ENCODE measurements at regions not wholly inside any gene's neighbourhood (a gene's known extent, or its start where the extent isn't known, plus 50 kb on each side); places are given as distances from the start of the nearest gene placed in this dataset.

- Histone ChIP-seq H2AK9ac (replicated peaks; ENCODE audit: low read depth, low read length, poor library complexity) (no peak overlapping the region), H2AFZ (replicated peaks; ENCODE audit: low read length, poor library complexity) (no peak overlapping the region), H4K5ac (ENCODE audit: low read depth, low read length) (no peak overlapping the region), H3K4me1 (ENCODE audit: control insufficient read depth, insufficient read depth, low read length) (no peaks in the 10 kb centered on the region), H4K91ac (ENCODE audit: insufficient read depth, low read depth, low read length) (no peak overlapping the region), H3K79me1 (ENCODE audit: low read depth in 1 of 2, low read length in 2 of 2) (no peaks in the 10 kb centered on the region), H4K8ac (ENCODE audit: low read depth in 2 of 2, low read length in 2 of 2) (no peak overlapping the region), H3K27me3 (ENCODE audit: control insufficient read depth, insufficient read depth, low read length) (no peaks in the 10 kb centered on the region), H3K9me1 (ENCODE audit: insufficient read depth, low read length) (no peaks in the 10 kb centered on the region), H2BK5ac (ENCODE audit: low read depth, low read length, poor library complexity, severe bottlenecking) (no peak overlapping the region), H2BK20ac (ENCODE audit: low read depth, low read length) (no peak overlapping the region), H2BK15ac (ENCODE audit: low read depth, low read length) (no peak overlapping the region), H3K4me2 (ENCODE audit: low read depth, low read length) (no peak overlapping the region), H3K9me3 (ENCODE audit: control insufficient read depth, insufficient read depth, low read length) (peaks cover 6% of the 10 kb centered on the region; the same call in 1 of the 2 replicates), H3K23ac (ENCODE audit: low read depth, low read length) (no peak overlapping the region), H3K4me3 (ENCODE audit: insufficient read depth, low read depth, low read length) (no peak overlapping the region), H2BK120ac (ENCODE audit: low read depth, low read length) (no peak overlapping the region), H3K9ac (ENCODE audit: low read depth, low read length) (no peak overlapping the region), H3K4ac (ENCODE audit: low read depth, low read length) (no peak overlapping the region), H3K56ac (ENCODE audit: extremely low read depth, insufficient read depth, low read length) (no peak overlapping the region), H4K20me1 (ENCODE audit: insufficient read depth, low read length) (no peaks in the 10 kb centered on the region), H3K14ac (replicated peaks; ENCODE audit: low read depth, low read length) (no peak overlapping the region), H2AK5ac (ENCODE audit: low read depth, low read length) (no peak overlapping the region), H3K36me3 (ENCODE audit: control insufficient read depth, insufficient read depth, low read length) (no peaks in the 10 kb centered on the region), H3K18ac (ENCODE audit: low read depth, low read length) (no peak overlapping the region), H3K27ac (ENCODE audit: insufficient read depth, low read length) (no peak overlapping the region)
- ChIA-PET CTCF (no interaction called here), POLR2A (ENCODE audit: unreplicated experiment) (no interaction called here)
- no TSS peak for BruUV-seq (replicated peaks)
- ATAC-seq (ENCODE audit: low read depth) (no peak), DNase-seq (no peak)
- TF ChIP-seq POLR2A (IDR thresholded peaks at IDR 0.05; ENCODE audit: low read depth, low read length): no peak
- TF ChIP-seq SMC3 (IDR thresholded peaks at IDR 0.05; ENCODE audit: low read depth, low read length): no peak
- no peak for TF ChIP-seq RFX5 (IDR thresholded peaks at IDR 0.05; ENCODE audit: low read depth, low read length)
- no peak for TF ChIP-seq RAD21 (IDR thresholded peaks at IDR 0.05; ENCODE audit: low read length)
- no peak for TF ChIP-seq CTCF (conservative IDR thresholded peaks at IDR 0.05; ENCODE audit: low read depth, low read length)
- no peak for TF ChIP-seq RCOR1 (IDR thresholded peaks at IDR 0.05; ENCODE audit: insufficient replicate concordance, low read length)
- TF ChIP-seq MAFK (IDR thresholded peaks at IDR 0.05; ENCODE audit: low read depth, low read length): no peak
- no peak for TF ChIP-seq MAZ (IDR thresholded peaks at IDR 0.05; ENCODE audit: borderline replicate concordance, low read depth, low read length)
- TF ChIP-seq FOS (IDR thresholded peaks at IDR 0.05; ENCODE audit: low read depth, low read length): no peak
- TF ChIP-seq CHD1 (IDR thresholded peaks at IDR 0.05; ENCODE audit: low read depth, low read length): no peak
- no peak for TF ChIP-seq USF2 (IDR thresholded peaks at IDR 0.05; ENCODE audit: low read depth, low read length)
- TF ChIP-seq NFE2L2 (IDR thresholded peaks at IDR 0.05; ENCODE audit: low read depth, low read length): no peak
- no peak for TF ChIP-seq BHLHE40 (IDR thresholded peaks at IDR 0.05; ENCODE audit: low read depth, low read length)
- TF ChIP-seq MXI1 (IDR thresholded peaks at IDR 0.05; ENCODE audit: borderline replicate concordance, low read depth, low read length): no peak
- no peak for TF ChIP-seq CEBPB (IDR thresholded peaks at IDR 0.05; ENCODE audit: low read depth, low read length)
- no peak for TF ChIP-seq ELK1 (IDR thresholded peaks at IDR 0.05; ENCODE audit: borderline replicate concordance, low read depth, low read length)
- in situ Hi-C loops (cut with MboI; ENCODE audit: low sequenced_read_pairs) (no loop called here), dilution Hi-C loops (cut with HindIII; ENCODE audit: low sequenced_read_pairs, unreplicated experiment) (no loop called here), intact Hi-C loops (cut with micrococcal nuclease) (no loop called here)
- no CpG with 5 or more reads among the region's 1 CpG for WGBS, 2 experiments (ENCODE audit: extremely low coverage in 2 of 2, insufficient read length in 1 of 2)
Observed at GRCh38 chr6:69542494-69542893, 254.3 kb downstream of the LMBRD1 start.
